ENCODE measurements at regions not wholly inside any gene's neighbourhood (a gene's known extent, or its start where the extent isn't known, plus 50 kb on each side); places are given as distances from the start of the nearest gene placed in this dataset.

GRCh38 chr2:128729051-128729450, 410.4 kb upstream of the HS6ST1 start:
- TF ChIP-seq CTCF (IDR thresholded peaks at IDR 0.05) (no peak), POLR2A (IDR thresholded peaks at IDR 0.05) (no peak)

Data from thyroid gland (tissue), 4 donors.